ENCODE measurements at regions not wholly inside any gene's neighbourhood (a gene's known extent, or its start where the extent isn't known, plus 50 kb on each side); places are given as distances from the start of the nearest gene placed in this dataset.

GRCh38 chr4:26260571-26260970, 60.2 kb upstream of the RBPJ start:
- no peak for TF ChIP-seq TSHZ2 (CRISPR knock-in tag; IDR thresholded peaks at IDR 0.05)
- no peak for TF ChIP-seq ZNF70 (CRISPR knock-in tag; IDR thresholded peaks at IDR 0.05)
- TF ChIP-seq PATZ1 (CRISPR knock-in tag; IDR thresholded peaks at IDR 0.05; ENCODE audit: borderline replicate concordance): no peak
- TF ChIP-seq ZNF565 (CRISPR knock-in tag; conservative IDR thresholded peaks at IDR 0.05; ENCODE audit: low read depth): no peak
- TF ChIP-seq TCF4 (CRISPR knock-in tag; IDR thresholded peaks at IDR 0.05; ENCODE audit: borderline replicate concordance): no peak
- no peak for TF ChIP-seq CREB5 (CRISPR knock-in tag; IDR thresholded peaks at IDR 0.05; ENCODE audit: low read depth)
- ATAC-seq: no peak

- no peak for ATAC-seq
- TF ChIP-seq BACH2 (CRISPR knock-in tag; IDR thresholded peaks at IDR 0.05; ENCODE audit: borderline replicate concordance): no peak
- no peak for TF ChIP-seq ZNF70 (CRISPR knock-in tag; IDR thresholded peaks at IDR 0.05)
- TF ChIP-seq CSDC2 (CRISPR knock-in tag; IDR thresholded peaks at IDR 0.05): no peak
- TF ChIP-seq SNAI2 (CRISPR knock-in tag; IDR thresholded peaks at IDR 0.05): no peak
- TF ChIP-seq POU6F1 (CRISPR knock-in tag; IDR thresholded peaks at IDR 0.05; ENCODE audit: borderline replicate concordance, low read depth): no peak
- no peak for TF ChIP-seq RARB (CRISPR knock-in tag; IDR thresholded peaks at IDR 0.05)
These were observed 59.4 kb upstream of the RBPJ start for GRCh38 chr4:26261405-26261804.

- TF ChIP-seq TOX (CRISPR knock-in tag; IDR thresholded peaks at IDR 0.05; ENCODE audit: borderline replicate concordance): no peak
- no peak for TF ChIP-seq CSRNP3 (CRISPR knock-in tag; IDR thresholded peaks at IDR 0.05)
- TF ChIP-seq ZC3H10 (CRISPR knock-in tag; IDR thresholded peaks at IDR 0.05): no peak
- no peak for TF ChIP-seq ZFP30 (CRISPR knock-in tag; IDR thresholded peaks at IDR 0.05)
- TF ChIP-seq ZNF565 (CRISPR knock-in tag; conservative IDR thresholded peaks at IDR 0.05; ENCODE audit: low read depth): no peak
- no peak for TF ChIP-seq ZNF8 (CRISPR knock-in tag; IDR thresholded peaks at IDR 0.05)
- TF ChIP-seq SNAI2 (CRISPR knock-in tag; IDR thresholded peaks at IDR 0.05): no peak
- TF ChIP-seq CREB5 (CRISPR knock-in tag; IDR thresholded peaks at IDR 0.05; ENCODE audit: low read depth): no peak
- TF ChIP-seq CSDC2 (CRISPR knock-in tag; IDR thresholded peaks at IDR 0.05): no peak
- TF ChIP-seq PATZ1 (CRISPR knock-in tag; IDR thresholded peaks at IDR 0.05; ENCODE audit: borderline replicate concordance): no peak
- no peak for TF ChIP-seq BACH2 (CRISPR knock-in tag; IDR thresholded peaks at IDR 0.05; ENCODE audit: borderline replicate concordance)
- TF ChIP-seq ESRRG (CRISPR knock-in tag; IDR thresholded peaks at IDR 0.05): no peak
- no peak for TF ChIP-seq GLIS3 (CRISPR knock-in tag; IDR thresholded peaks at IDR 0.05)
- no peak for ATAC-seq
These were observed 57.6 kb upstream of the RBPJ start for GRCh38 chr4:26263165-26263564.
